ENCODE measurements at regions not wholly inside any gene's neighbourhood (a gene's known extent, or its start where the extent isn't known, plus 50 kb on each side); places are given as distances from the start of the nearest gene placed in this dataset.

DNA sequence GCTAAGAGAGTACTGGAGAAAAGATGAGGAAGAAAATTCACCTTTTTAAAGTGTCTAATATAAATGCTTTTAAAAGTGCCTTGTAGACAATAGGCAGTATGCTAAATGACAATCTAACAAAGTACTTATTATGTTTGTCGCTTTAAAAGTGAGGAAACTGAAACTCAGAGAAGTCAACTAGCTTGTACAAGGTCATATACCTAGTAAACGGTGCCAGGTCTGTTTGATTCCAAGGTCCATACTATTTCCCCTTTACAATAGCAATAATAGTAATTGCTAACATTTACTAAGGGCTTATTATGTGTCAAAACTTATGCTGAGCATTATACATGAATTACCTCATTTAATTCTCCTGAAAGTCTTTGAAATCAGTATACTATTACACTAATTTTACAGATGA is 328.6 kb upstream of the SLC24A2 start:
- H3K4me2 ChIP-seq (ENCODE audit: insufficient read depth, low read length): no peak overlapping the region
- no peaks in the 10 kb centered on the region for H3K4me1 ChIP-seq (ENCODE audit: insufficient read depth, low read length)
- H3K4me3 ChIP-seq (ENCODE audit: insufficient read depth, low read length): no peak overlapping the region
- H3K27ac ChIP-seq (ENCODE audit: low read depth, low read length): no peak overlapping the region
- no peaks in the 10 kb centered on the region for H3K36me3 ChIP-seq (ENCODE audit: insufficient read depth, low read length)
- H4K20me1 ChIP-seq (ENCODE audit: insufficient read depth, low read length): no peaks in the 10 kb centered on the region
- DNase-seq (ENCODE audit: insufficient read length, low spot score, missing footprints): no peak
- H2AFZ ChIP-seq (ENCODE audit: low read length): no peak overlapping the region
- no peaks in the 10 kb centered on the region for H3K79me2 ChIP-seq (ENCODE audit: insufficient read depth, low read length)
- H3K9me3 ChIP-seq (ENCODE audit: low read depth, low read length): no peaks in the 10 kb centered on the region
- TF ChIP-seq, protein P1, sequence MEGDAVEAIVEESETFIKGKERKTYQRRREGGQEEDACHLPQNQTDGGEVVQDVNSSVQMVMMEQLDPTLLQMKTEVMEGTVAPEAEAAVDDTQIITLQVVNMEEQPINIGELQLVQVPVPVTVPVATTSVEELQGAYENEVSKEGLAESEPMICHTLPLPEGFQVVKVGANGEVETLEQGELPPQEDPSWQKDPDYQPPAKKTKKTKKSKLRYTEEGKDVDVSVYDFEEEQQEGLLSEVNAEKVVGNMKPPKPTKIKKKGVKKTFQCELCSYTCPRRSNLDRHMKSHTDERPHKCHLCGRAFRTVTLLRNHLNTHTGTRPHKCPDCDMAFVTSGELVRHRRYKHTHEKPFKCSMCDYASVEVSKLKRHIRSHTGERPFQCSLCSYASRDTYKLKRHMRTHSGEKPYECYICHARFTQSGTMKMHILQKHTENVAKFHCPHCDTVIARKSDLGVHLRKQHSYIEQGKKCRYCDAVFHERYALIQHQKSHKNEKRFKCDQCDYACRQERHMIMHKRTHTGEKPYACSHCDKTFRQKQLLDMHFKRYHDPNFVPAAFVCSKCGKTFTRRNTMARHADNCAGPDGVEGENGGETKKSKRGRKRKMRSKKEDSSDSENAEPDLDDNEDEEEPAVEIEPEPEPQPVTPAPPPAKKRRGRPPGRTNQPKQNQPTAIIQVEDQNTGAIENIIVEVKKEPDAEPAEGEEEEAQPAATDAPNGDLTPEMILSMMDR (IDR thresholded peaks at IDR 0.05; ENCODE audit: extremely low read depth, low read depth, low read length): no peak
- H3K27me3 ChIP-seq (ENCODE audit: insufficient read depth, low read length): no peaks in the 10 kb centered on the region

DNA sequence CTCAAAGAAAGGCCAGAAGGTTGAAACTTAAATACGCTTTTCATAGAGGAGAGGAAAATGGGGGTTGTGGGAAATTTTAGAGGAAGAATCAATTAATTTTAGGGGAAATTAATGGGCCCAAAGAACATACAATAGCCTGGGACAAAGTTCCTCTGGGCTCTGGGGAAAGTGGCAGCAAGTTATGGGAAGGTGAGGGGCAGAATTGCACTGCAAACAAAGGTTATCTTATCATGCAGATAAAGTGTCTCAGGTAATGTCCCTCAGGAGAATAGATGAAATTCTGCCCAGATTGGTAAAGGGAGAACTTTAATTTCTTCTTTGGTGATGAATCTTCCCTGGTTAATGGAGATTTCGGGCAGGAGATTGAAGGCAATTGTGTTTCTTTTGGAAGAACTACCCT is 326.1 kb upstream of the SLC24A2 start:
- H2AFZ ChIP-seq (ENCODE audit: low read length): no peak overlapping the region
- H3K27ac ChIP-seq (ENCODE audit: low read depth, low read length): no peak overlapping the region
- no peaks in the 10 kb centered on the region for H3K9me3 ChIP-seq (ENCODE audit: low read depth, low read length)
- no peaks in the 10 kb centered on the region for H3K27me3 ChIP-seq (ENCODE audit: insufficient read depth, low read length)
- TF ChIP-seq, protein P1 (IDR thresholded peaks at IDR 0.05; ENCODE audit: extremely low read depth, low read depth, low read length): no peak
- H3K36me3 ChIP-seq (ENCODE audit: insufficient read depth, low read length): no peaks in the 10 kb centered on the region
- no peak for DNase-seq (ENCODE audit: insufficient read length, low spot score, missing footprints)
- H3K4me1 ChIP-seq (ENCODE audit: insufficient read depth, low read length): no peaks in the 10 kb centered on the region
- no peaks in the 10 kb centered on the region for H3K79me2 ChIP-seq (ENCODE audit: insufficient read depth, low read length)
- no peak overlapping the region for H3K4me2 ChIP-seq (ENCODE audit: insufficient read depth, low read length)
- H3K4me3 ChIP-seq (ENCODE audit: insufficient read depth, low read length): no peak overlapping the region
- no peaks in the 10 kb centered on the region for H4K20me1 ChIP-seq (ENCODE audit: insufficient read depth, low read length)

DNA sequence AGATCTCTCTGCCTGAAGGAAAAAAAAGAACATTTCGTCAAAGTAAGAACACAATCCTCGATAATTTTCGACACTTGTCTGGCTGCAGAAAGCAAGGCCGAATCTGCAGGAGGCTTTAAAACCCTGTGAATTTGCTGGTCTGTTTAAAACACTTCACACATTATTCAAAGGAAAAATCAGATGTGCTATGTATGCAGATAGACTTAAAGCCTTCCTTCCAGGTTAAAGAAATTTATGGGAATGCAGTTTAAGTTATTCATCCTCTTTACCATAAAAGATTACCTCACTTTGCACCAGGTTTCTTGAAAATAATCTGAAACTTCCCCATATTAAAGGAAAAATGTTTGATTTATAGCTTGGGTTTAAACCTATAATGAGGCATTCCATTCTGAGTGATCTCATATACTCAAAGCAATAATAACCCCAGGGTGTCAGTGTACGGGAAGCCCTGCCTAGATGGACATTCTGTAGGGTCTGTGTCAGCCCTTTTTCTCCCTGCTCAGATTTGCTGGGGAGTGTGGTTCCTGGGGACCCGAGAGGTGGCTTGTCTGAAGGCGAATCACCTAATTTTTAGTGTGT is 323.5 kb upstream of the SLC24A2 start:
- no peaks in the 10 kb centered on the region for H4K20me1 ChIP-seq (ENCODE audit: insufficient read depth, low read length)
- H3K4me1 ChIP-seq (ENCODE audit: insufficient read depth, low read length): no peaks in the 10 kb centered on the region
- no peak for DNase-seq (ENCODE audit: insufficient read length, low spot score, missing footprints)
- TF ChIP-seq, protein P1 (IDR thresholded peaks at IDR 0.05; ENCODE audit: extremely low read depth, low read depth, low read length): no peak
- H3K9me3 ChIP-seq (ENCODE audit: low read depth, low read length): no peaks in the 10 kb centered on the region
- H3K4me3 ChIP-seq (ENCODE audit: insufficient read depth, low read length): no peak overlapping the region
- no peaks in the 10 kb centered on the region for H3K27me3 ChIP-seq (ENCODE audit: insufficient read depth, low read length)
- no peak overlapping the region for H3K4me2 ChIP-seq (ENCODE audit: insufficient read depth, low read length)
- no peak overlapping the region for H2AFZ ChIP-seq (ENCODE audit: low read length)
- no peaks in the 10 kb centered on the region for H3K36me3 ChIP-seq (ENCODE audit: insufficient read depth, low read length)
- no peak overlapping the region for H3K27ac ChIP-seq (ENCODE audit: low read depth, low read length)
- no peaks in the 10 kb centered on the region for H3K79me2 ChIP-seq (ENCODE audit: insufficient read depth, low read length)

DNA sequence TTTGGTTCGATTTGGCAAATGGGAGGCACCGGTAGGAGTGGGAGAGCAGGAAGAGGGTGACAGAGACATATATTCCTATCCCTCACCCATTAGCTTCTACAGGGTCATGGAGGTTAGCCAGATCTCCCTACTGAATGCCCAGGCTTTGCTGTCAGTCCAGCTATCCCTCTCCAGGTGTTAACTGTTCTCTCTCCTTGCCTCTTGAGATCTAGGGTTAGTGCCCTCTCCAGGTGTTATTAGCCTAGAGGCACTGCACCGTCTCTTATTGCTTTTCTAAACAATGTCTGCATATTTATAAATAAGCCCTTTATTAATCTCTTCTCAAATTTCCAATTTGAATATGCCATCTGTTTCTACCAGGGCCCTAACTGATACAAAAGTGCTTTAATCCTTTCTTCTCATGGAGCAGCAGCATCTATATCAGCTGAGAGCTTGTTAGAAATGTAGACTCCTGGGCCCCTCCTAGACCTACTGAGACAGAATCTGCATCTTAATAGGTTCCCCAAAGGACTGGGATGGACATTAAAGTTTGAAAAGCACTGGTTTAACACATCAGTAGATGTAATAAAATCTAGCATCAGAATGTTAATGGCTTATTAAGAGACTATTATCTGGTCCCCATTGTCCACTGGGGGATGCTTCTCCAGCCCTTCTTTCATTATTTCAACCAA is 322.5 kb upstream of the SLC24A2 start:
- no peaks in the 10 kb centered on the region for H4K20me1 ChIP-seq (ENCODE audit: insufficient read depth, low read length)
- DNase-seq (ENCODE audit: insufficient read length, low spot score, missing footprints): no peak
- no peaks in the 10 kb centered on the region for H3K9me3 ChIP-seq (ENCODE audit: low read depth, low read length)
- no peak overlapping the region for H2AFZ ChIP-seq (ENCODE audit: low read length)
- H3K27ac ChIP-seq (ENCODE audit: low read depth, low read length): no peak overlapping the region
- no peak overlapping the region for H3K4me3 ChIP-seq (ENCODE audit: insufficient read depth, low read length)
- TF ChIP-seq, protein P1 (IDR thresholded peaks at IDR 0.05; ENCODE audit: extremely low read depth, low read depth, low read length): no peak
- no peaks in the 10 kb centered on the region for H3K27me3 ChIP-seq (ENCODE audit: insufficient read depth, low read length)
- no peaks in the 10 kb centered on the region for H3K4me1 ChIP-seq (ENCODE audit: insufficient read depth, low read length)
- H3K36me3 ChIP-seq (ENCODE audit: insufficient read depth, low read length): no peaks in the 10 kb centered on the region
- H3K4me2 ChIP-seq (ENCODE audit: insufficient read depth, low read length): no peak overlapping the region
- no peaks in the 10 kb centered on the region for H3K79me2 ChIP-seq (ENCODE audit: insufficient read depth, low read length)
